Thyroid gland (tissue), 4 donors: ENCODE measurements at regions not wholly inside any gene's neighbourhood (a gene's known extent, or its start where the extent isn't known, plus 50 kb on each side); places are given as distances from the start of the nearest gene placed in this dataset.

Experiments
- POLR2A ChIP-seq, 2 donors: fragments of 450-650 bp; IDR thresholded peaks; one replicate each; pipeline ENCODE4 v1.6.1; 2017; ENCODE audit warnings: antibody characterized with exemption in 2 of 2, mild to moderate bottlenecking in 2 of 2, moderate library complexity in 1 of 2
- TF ChIP-seq, protein P1 (sequence below), 6 experiments: fragments of 200-600 bp in 3 of 6; fragments of 450-650 bp in 3 of 6; sonication (generic) in 3 of 6; IDR thresholded peaks; one replicate each; pipeline ENCODE4 v1.5.1; 2016 to 2019; ENCODE audit warnings: antibody characterized with exemption in 6 of 6, mild to moderate bottlenecking in 2 of 6, inconsistent platforms in 1 of 6, moderate library complexity in 1 of 6

DNA sequence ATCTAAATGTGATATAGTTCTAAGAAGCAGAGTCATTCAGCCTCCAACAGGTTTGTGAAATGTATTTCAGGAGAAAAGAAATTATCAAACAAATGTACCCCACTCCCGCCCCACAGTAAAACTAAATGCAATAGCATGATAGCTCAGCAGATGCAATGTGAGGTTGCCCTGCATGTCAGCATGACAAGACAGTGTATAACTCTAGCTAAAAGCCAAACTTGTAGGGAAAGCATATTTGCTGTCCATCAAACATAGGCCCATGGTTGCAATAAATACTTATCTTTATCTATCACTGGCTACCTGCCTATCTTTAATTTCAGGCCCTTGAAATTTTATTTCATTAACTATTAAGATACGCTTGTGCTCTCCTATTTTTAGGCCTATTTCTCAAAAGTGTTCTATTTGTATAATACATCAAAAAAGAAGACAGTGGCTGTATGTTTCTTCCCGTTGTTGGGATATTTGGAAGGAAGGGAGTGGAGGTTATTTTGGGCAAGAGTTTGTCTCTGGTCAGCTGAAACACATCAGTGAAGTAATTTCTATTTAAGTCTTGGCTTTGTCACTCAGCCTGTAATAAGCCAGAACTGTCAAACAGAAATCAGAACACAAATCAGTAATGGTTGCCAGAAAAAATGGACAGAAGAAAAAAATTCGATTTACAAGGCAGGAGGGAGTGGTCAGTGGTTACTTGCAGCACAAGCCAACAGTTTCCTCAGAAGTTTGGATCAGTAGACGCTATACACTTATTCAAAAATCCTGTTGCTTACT lies 307.4 kb upstream of the ADGRL2 start:
- TF ChIP-seq, protein P1, sequence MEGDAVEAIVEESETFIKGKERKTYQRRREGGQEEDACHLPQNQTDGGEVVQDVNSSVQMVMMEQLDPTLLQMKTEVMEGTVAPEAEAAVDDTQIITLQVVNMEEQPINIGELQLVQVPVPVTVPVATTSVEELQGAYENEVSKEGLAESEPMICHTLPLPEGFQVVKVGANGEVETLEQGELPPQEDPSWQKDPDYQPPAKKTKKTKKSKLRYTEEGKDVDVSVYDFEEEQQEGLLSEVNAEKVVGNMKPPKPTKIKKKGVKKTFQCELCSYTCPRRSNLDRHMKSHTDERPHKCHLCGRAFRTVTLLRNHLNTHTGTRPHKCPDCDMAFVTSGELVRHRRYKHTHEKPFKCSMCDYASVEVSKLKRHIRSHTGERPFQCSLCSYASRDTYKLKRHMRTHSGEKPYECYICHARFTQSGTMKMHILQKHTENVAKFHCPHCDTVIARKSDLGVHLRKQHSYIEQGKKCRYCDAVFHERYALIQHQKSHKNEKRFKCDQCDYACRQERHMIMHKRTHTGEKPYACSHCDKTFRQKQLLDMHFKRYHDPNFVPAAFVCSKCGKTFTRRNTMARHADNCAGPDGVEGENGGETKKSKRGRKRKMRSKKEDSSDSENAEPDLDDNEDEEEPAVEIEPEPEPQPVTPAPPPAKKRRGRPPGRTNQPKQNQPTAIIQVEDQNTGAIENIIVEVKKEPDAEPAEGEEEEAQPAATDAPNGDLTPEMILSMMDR (IDR thresholded peaks at IDR 0.05): no peak
- TF ChIP-seq POLR2A (IDR thresholded peaks at IDR 0.05): no peak
